Sigmoid colon (tissue), 6 donors: ENCODE measurements at regions not wholly inside any gene's neighbourhood (a gene's known extent, or its start where the extent isn't known, plus 50 kb on each side); places are given as distances from the start of the nearest gene placed in this dataset.

ENCODE experiments used
- DNase-seq: peaks from one replicate; pipeline ENCODE4 v3.0.0-alpha.2; 2019
- H3K27ac ChIP-seq, 4 donors: fragments of 200-600 bp; sonication (generic); one replicate each; pipeline ENCODE4 v1.5.1; 2016 to 2019; ENCODE audit warnings: mild to moderate bottlenecking in 1 of 4
- H3K27me3 ChIP-seq, 3 donors: fragments of 200-600 bp; sonication (generic); one replicate each; pipeline ENCODE4 v1.5.1; 2019; ENCODE audit warnings: mild to moderate bottlenecking in 1 of 3
- H3K36me3 ChIP-seq, 4 donors: fragments of 200-600 bp; sonication (generic); one replicate each; pipeline ENCODE4 v1.5.1; 2016 to 2019
- H3K4me1 ChIP-seq, 4 donors: fragments of 200-600 bp; sonication (generic); one replicate each; pipeline ENCODE4 v1.5.1; 2017 to 2019
- H3K4me3 ChIP-seq, 4 donors: fragments of 200-600 bp; sonication (generic); one replicate each; pipeline ENCODE4 v1.5.1; 2017 to 2019; ENCODE audit warnings: mild to moderate bottlenecking in 2 of 4, moderate library complexity in 1 of 4
- H3K9me3 ChIP-seq, 4 donors: fragments of 200-600 bp in 3 of 4; sonication (generic) in 3 of 4; one replicate each; pipeline versions ENCODE4 v1.5.1 to v1.6.1; 2013 to 2019
- EP300 ChIP-seq, 4 donors: sonication (generic); formaldehyde crosslinking; IDR thresholded peaks; one replicate each; pipeline ENCODE4 v1.6.1; 2017; ENCODE audit warnings: antibody characterized with exemption in 4 of 4
- POLR2A ChIP-seq, 2 donors: fragments of 450-650 bp; IDR thresholded peaks; one replicate each; pipeline ENCODE4 v1.6.1; 2016; ENCODE audit warnings: antibody characterized with exemption in 2 of 2, mild to moderate bottlenecking in 2 of 2, moderate library complexity in 2 of 2
- POLR2AphosphoS5 ChIP-seq, 4 donors: sonication (generic); formaldehyde crosslinking; IDR thresholded peaks; one replicate each; pipeline ENCODE4 v1.6.1; 2017; ENCODE audit warnings: antibody characterized with exemption in 4 of 4
- WGBS, 2 donors: extraction: QIAGEN DNeasy Blood & Tissue Kit; methylation state at CpG; one replicate each; pipeline ENCODE4 v1.1.7; 2013; 5-methylcytosine and 5-hydroxymethylcytosine counted together
- intact Hi-C: fragments of 100-400 bp; cut with DNase I; formaldehyde crosslinking; loops from one replicate; pipeline ENCODE4 v1.15.1; 2023
- TF ChIP-seq, protein P1 (sequence below), 4 experiments: fragments of 450-650 bp in 3 of 4; fragments of 200-600 bp in 1 of 4; IDR thresholded peaks; one replicate each; pipeline ENCODE4 v1.5.1; 2016 to 2019; ENCODE audit warnings: antibody characterized with exemption in 4 of 4, mild to moderate bottlenecking in 3 of 4, moderate library complexity in 2 of 4
- donor health status: healthy with polysubstance abuse.
- donor health status: healthy.

DNA sequence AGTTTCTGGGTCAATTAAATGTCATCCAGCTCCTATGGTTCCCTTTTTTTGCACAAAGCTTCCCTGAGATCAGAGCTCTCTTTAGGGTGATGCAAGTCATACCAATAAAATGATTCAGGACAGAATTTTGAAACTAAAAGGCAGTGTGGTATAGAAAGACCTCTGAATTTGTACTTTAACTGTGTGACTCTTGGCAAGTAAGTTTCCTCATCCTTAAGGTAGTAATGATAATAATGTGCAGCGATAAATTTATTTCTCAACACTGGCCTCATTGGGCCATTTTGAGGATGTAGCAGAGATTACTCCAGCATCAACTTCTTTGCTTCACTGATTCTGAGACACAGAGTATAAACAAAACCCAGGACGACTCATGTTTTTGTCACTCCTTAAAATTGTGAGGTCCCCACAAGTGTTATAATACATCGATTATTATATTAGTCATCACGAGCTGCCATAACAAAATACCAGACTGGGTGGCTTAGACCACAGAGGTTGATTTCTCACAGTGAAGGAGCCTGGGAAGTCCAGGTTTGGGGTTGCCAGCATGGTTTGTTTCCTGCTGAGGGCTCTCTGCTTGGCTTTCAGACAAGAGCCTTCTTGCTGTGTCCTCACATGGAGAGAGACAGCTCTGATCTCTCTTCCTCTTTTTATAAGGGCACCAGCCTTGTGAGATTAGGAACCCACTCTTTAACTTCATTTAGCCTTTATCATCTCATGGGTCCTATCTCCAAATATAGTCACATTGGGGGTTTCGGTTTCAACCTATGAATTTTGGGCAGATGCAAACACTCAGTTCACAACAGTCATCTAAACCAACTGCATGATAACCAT, 293.0 kb downstream of the ZNF608 start:
- TF ChIP-seq, protein P1, sequence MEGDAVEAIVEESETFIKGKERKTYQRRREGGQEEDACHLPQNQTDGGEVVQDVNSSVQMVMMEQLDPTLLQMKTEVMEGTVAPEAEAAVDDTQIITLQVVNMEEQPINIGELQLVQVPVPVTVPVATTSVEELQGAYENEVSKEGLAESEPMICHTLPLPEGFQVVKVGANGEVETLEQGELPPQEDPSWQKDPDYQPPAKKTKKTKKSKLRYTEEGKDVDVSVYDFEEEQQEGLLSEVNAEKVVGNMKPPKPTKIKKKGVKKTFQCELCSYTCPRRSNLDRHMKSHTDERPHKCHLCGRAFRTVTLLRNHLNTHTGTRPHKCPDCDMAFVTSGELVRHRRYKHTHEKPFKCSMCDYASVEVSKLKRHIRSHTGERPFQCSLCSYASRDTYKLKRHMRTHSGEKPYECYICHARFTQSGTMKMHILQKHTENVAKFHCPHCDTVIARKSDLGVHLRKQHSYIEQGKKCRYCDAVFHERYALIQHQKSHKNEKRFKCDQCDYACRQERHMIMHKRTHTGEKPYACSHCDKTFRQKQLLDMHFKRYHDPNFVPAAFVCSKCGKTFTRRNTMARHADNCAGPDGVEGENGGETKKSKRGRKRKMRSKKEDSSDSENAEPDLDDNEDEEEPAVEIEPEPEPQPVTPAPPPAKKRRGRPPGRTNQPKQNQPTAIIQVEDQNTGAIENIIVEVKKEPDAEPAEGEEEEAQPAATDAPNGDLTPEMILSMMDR (IDR thresholded peaks at IDR 0.05): no peak
- TF ChIP-seq POLR2AphosphoS5 (IDR thresholded peaks at IDR 0.05) (no peak), POLR2A (IDR thresholded peaks at IDR 0.05) (no peak), EP300 (IDR thresholded peaks at IDR 0.05) (no peak)
- no peak for DNase-seq
- 54 to 64% methylated on average over 5 of the region's 5 CpGs for WGBS, 2 donors
- Histone ChIP-seq H3K9me3 (no peaks in the 10 kb centered on the region), H3K4me1 (peaks cover 0 to 12% (median 10%) of the 10 kb centered on the region in 4 donors), H3K4me3 (no peak overlapping the region), H3K27me3 (no peaks in the 10 kb centered on the region), H3K27ac (no peak overlapping the region), H3K36me3 (no peaks in the 10 kb centered on the region)
- intact Hi-C loops: no loop called here

DNA sequence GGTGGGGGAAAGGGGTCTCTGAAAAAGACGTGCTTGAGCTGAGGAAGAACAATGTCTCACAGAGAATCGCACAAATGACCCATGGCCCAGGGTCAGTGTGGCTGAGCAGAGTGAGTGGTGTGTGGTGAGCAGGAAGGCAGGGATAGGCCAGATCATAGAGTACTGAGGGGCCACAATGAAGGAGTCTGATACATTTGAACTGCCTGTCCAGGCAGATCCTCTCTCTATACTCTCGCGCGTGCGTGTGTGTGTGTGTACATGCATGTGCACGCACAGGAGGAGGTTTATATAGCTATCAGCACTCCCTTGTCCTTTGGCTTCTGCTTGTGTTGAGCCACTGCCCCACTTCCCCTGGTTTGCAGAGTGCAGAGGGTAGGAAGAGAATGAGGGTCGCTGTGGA, 294.0 kb downstream of the ZNF608 start:
- H3K27ac ChIP-seq: no peak overlapping the region
- no peaks in the 10 kb centered on the region for H3K27me3 ChIP-seq
- WGBS, 2 donors: 94 to 96% methylated on average over 8 of the region's 8 CpGs
- H3K4me3 ChIP-seq: no peak overlapping the region
- TF ChIP-seq, protein P1 (IDR thresholded peaks at IDR 0.05): no peak
- no peak for TF ChIP-seq POLR2A (IDR thresholded peaks at IDR 0.05)
- no peak for TF ChIP-seq EP300 (IDR thresholded peaks at IDR 0.05)
- TF ChIP-seq POLR2AphosphoS5 (IDR thresholded peaks at IDR 0.05): no peak
- peaks cover 0 to 12% (median 10%) of the 10 kb centered on the region in 4 donors for H3K4me1 ChIP-seq
- no peaks in the 10 kb centered on the region for H3K9me3 ChIP-seq
- intact Hi-C loops: no loop called here
- no peaks in the 10 kb centered on the region for H3K36me3 ChIP-seq
- DNase-seq: no peak

DNA sequence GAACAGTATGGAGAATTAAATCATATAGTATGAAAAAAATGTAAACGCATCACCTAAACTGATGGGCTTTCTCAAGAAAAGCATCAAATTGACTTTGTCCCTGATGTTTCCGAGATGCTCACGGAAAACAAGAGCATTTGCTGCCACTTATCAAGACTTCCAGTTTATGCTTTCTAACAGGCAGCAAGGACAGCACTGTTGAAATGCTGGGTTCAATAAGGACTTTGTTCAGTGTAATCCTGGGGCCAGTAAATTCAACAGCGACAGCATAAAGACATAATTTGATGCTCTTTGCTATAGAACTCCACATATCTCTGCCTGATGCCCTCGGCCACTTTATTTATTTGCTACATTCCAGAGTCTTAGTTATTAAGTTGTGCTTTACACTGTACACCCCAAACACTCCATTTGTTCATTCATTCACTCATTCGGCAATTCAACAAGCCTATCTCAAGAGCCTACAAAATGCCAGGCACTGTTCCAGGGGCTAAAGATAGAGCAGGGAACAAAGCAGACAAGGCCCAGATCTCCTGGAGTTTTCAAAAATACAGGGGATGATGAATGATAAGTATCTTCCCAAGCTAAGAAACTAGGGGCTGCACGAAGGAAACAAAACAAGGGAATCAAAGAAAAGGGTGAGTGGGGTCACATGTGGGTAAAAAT, 294.6 kb downstream of the ZNF608 start:
- WGBS, 2 donors: 90 to 94% methylated on average over 7 of the region's 7 CpGs
- intact Hi-C loops: no loop called here
- Histone ChIP-seq H3K27me3 (no peaks in the 10 kb centered on the region), H3K4me3 (no peak overlapping the region), H3K27ac (no peak overlapping the region), H3K4me1 (peaks cover 0 to 12% (median 10%) of the 10 kb centered on the region in 4 donors), H3K9me3 (no peaks in the 10 kb centered on the region), H3K36me3 (no peaks in the 10 kb centered on the region)
- DNase-seq: no peak
- TF ChIP-seq POLR2AphosphoS5 (IDR thresholded peaks at IDR 0.05) (no peak), POLR2A (IDR thresholded peaks at IDR 0.05) (no peak), EP300 (IDR thresholded peaks at IDR 0.05) (no peak)
- TF ChIP-seq, protein P1 (IDR thresholded peaks at IDR 0.05): no peak

DNA sequence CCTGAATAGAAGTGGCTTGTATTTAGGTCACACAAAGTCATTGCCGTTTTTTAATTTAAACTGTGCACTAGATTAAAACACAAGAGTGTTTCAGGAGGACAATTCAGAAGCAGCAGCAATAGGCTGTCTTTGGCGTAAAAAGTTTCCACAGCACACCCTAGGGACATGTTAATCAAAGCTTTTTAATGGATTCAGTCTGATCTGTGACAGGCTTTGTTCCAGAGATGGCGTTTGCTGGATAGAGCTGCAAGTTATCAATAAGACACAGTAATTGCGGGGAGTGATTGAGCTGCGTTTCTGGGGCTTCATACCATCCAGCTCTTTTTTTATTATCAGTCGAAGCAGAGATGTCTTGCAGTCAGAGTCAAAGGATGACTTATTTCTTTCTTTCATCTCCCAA, 300.3 kb downstream of the ZNF608 start:
- DNase-seq: no peak
- Histone ChIP-seq H3K27ac (no peak overlapping the region), H3K4me1 (no peaks in the 10 kb centered on the region), H3K27me3 (no peaks in the 10 kb centered on the region), H3K4me3 (no peak overlapping the region), H3K36me3 (no peaks in the 10 kb centered on the region), H3K9me3 (no peaks in the 10 kb centered on the region)
- intact Hi-C loops: no loop called here
- 90 to 92% methylated on average over 6 of the region's 6 CpGs for WGBS, 2 donors
- no peak for TF ChIP-seq EP300 (IDR thresholded peaks at IDR 0.05)
- no peak for TF ChIP-seq POLR2A (IDR thresholded peaks at IDR 0.05)
- TF ChIP-seq, protein P1 (IDR thresholded peaks at IDR 0.05): no peak
- TF ChIP-seq POLR2AphosphoS5 (IDR thresholded peaks at IDR 0.05): no peak
